ENCODE measurements at regions not wholly inside any gene's neighbourhood (a gene's known extent, or its start where the extent isn't known, plus 50 kb on each side); places are given as distances from the start of the nearest gene placed in this dataset.

GRCh38 chr2:129604560-129604959 is 374.9 kb upstream of the RAB6C start:
- no peak for TF ChIP-seq EZH2 (IDR thresholded peaks at IDR 0.05; ENCODE audit: low read length)
- no peak for TF ChIP-seq CTCF (optimal IDR thresholded peaks at IDR 0.05 in 1 of 3, IDR thresholded peaks at IDR 0.05 in 1 of 3, conservative IDR thresholded peaks at IDR 0.05 in 1 of 3; ENCODE audit: extremely low read depth in 1 of 3, insufficient read depth in 2 of 3, low read length in 3 of 3)
